HUES48 (cell line): ENCODE measurements at regions not wholly inside any gene's neighbourhood (a gene's known extent, or its start where the extent isn't known, plus 50 kb on each side); places are given as distances from the start of the nearest gene placed in this dataset.

Source experiments
- H3K27ac ChIP-seq: one replicate; pipeline ENCODE4 v1.7.0; 2013; ENCODE audit warnings: low read depth, low read length, inconsistent platforms
- H3K27me3 ChIP-seq: 2 replicates; pipeline ENCODE4 v1.6.1; 2013; ENCODE audit warnings: mild to moderate bottlenecking, low read length; ENCODE audit not compliant: control insufficient read depth, insufficient read depth
- H3K36me3 ChIP-seq: 2 replicates; pipeline ENCODE4 v1.6.1; 2013; ENCODE audit warnings: low read length; ENCODE audit not compliant: control insufficient read depth, insufficient read depth
- H3K4me1 ChIP-seq: 2 replicates; pipeline ENCODE4 v1.6.1; 2013; ENCODE audit warnings: mild to moderate bottlenecking, low read length; ENCODE audit not compliant: control insufficient read depth, insufficient read depth
- H3K4me3 ChIP-seq: 2 replicates; pipeline ENCODE4 v1.5.1; 2013; ENCODE audit warnings: mild to moderate bottlenecking, low read depth, low read length
- H3K9ac ChIP-seq: 2 replicates; pipeline ENCODE4 v1.6.1; 2013; ENCODE audit warnings: mild to moderate bottlenecking, low read depth, low read length, moderate library complexity
- H3K9me3 ChIP-seq: 2 replicates; pipeline ENCODE4 v1.6.1; 2013; ENCODE audit warnings: low read length; ENCODE audit not compliant: control insufficient read depth, insufficient read depth

DNA sequence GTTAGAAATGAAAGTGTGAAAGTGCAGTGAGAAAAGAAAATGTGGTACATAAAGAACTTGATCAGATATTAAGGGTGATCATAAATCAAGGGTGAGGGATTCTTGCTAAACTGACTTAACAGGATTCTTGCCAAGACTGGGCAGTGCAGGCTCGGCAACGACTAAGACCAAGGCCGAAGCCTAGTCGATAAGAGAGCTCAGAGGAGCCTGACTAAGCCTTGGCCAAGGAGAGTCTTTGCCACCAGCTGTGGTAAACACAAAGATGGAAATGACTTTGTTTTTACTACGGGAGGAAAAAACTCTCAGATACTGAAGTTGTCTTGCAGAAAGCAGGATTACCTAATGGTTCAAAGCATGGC, 196.6 kb downstream of the LY86 start:
- Histone ChIP-seq H3K9ac (no peak overlapping the region), H3K27ac (no peak overlapping the region), H3K9me3 (no peaks in the 10 kb centered on the region), H3K27me3 (no peaks in the 10 kb centered on the region), H3K4me3 (no peak overlapping the region), H3K4me1 (peaks cover 6% of the 10 kb centered on the region), H3K36me3 (no peaks in the 10 kb centered on the region)

DNA sequence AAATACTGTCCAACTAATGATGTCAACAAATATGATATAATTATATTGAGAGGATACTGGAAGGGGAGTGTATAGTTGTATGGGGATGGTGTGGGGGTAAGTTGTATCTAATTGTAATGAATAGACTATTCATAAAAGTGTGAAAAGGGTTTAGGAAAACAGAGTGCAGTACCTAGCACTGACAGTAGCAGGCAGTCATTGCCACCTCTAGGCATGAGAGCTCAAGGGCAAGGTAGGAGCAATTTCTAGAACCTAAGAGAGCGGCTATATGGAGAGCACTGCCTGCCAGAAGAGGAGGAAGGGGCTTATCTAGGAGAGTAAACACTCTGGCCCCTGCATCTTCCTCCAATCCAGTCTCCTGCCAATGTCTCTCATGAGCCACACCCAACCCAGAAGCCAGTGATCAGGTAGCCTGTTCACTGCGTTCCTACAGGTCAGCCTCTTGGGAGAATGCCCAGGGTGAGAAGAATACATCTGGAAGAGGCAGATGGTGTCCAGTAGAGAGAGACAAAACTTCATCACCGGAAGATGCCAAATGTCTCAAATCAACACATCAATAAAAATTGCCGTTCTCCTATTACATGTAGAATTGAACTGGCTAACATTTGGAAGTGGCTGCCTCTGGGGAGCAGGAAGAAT, 200.0 kb downstream of the LY86 start:
- Histone ChIP-seq H3K36me3 (no peaks in the 10 kb centered on the region), H3K27me3 (no peaks in the 10 kb centered on the region), H3K9me3 (no peaks in the 10 kb centered on the region), H3K4me3 (no peak overlapping the region), H3K4me1 (no peaks in the 10 kb centered on the region), H3K9ac (no peak overlapping the region), H3K27ac (no peak overlapping the region)

GRCh38 chr6:6790393-6790792, 201.9 kb downstream of the LY86 start:
- H3K27me3 ChIP-seq: no peaks in the 10 kb centered on the region
- no peaks in the 10 kb centered on the region for H3K9me3 ChIP-seq
- H3K9ac ChIP-seq: no peak overlapping the region
- no peaks in the 10 kb centered on the region for H3K4me1 ChIP-seq
- no peaks in the 10 kb centered on the region for H3K36me3 ChIP-seq
- no peak overlapping the region for H3K4me3 ChIP-seq
- H3K27ac ChIP-seq: no peak overlapping the region

DNA sequence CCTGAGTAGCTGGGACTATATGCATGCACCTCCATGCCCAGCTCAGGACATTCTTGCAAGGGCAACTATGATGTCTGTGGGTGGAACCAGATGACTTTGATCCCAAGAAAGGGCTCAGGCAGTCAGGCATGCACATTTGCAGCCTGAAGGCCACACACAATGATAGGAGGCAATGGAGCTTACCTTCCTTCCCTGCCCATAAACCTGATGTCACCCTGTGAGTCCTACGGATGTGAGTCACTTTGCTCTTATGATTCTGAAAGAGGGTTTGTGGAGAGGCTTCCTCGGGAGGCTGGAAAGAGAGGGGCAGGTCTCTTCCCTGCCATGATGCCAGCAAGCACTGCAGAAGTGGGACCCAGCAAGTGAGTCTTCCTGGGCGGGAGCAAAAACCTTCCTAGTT, 202.4 kb downstream of the LY86 start:
- Histone ChIP-seq H3K36me3 (no peaks in the 10 kb centered on the region), H3K27me3 (no peaks in the 10 kb centered on the region), H3K4me3 (no peak overlapping the region), H3K4me1 (no peaks in the 10 kb centered on the region), H3K27ac (no peak overlapping the region), H3K9me3 (no peaks in the 10 kb centered on the region), H3K9ac (no peak overlapping the region)

DNA sequence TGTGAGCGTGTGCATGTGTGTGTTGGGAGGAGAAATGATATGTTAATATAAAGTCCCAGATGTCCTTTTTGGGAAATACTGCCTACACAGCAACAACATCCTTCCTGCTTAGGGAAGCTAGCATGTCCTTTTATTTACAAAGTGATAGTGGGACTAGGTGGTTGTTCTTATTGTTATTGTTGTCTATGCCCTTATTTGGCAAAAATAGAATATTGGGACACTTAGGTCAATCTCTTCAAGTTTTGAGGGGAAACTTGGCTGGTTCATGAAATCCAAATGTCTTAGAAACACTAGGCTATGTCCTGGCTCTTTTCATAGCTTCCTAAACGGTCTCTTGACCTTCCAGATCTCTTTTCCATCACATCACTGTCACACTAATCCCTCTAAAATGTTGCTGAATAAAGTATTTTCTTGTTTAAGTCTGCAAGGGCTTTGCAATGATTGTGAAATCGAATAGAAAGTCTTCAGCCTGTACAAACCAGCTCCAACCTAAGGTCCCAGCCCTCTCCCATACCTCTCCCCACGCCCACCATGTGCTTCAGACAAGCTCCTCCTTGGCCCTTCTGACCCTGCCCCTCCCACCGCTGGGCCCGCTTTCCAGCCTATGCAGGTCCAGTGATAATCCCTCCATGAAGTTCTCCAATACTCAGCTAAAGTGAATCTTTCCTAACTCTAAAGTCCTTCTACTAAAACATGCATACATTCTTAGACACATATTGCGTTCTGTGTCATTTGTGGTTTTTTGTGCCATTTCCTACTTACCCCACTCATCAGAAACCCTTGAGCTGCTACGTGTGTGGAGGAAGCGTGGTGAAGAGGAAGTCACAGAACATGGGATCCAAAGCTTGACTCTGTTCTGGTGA, 205.1 kb downstream of the LY86 start:
- H3K4me1 ChIP-seq: no peaks in the 10 kb centered on the region

DNA sequence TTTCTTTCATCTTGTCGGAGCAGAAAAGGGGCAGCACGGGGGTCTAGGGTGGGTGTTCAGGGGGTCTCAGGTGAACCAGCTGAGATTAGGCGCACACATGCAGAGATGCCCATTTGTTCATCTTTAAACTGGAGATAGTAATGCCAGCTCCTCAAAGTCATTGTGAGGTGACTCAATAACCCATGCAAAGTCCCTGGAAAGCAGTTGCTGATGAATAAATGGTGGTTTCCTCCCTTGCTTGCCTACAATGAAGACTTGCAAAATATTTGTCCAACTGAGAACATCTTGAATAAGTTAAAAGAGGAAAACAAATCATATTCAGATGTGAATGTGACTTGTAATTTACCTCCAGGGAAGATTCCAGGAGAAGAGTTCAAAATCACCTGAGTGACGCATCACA, 206.9 kb downstream of the LY86 start:
- Histone ChIP-seq H3K27ac (no peak overlapping the region), H3K4me1 (no peaks in the 10 kb centered on the region), H3K9ac (no peak overlapping the region), H3K9me3 (no peaks in the 10 kb centered on the region), H3K36me3 (no peaks in the 10 kb centered on the region), H3K4me3 (no peak overlapping the region), H3K27me3 (no peaks in the 10 kb centered on the region)

More for the DNA sequence above, 205.1 kb downstream of the LY86 start:
- Histone ChIP-seq H3K9me3 (no peaks in the 10 kb centered on the region), H3K27ac (no peak overlapping the region), H3K36me3 (no peaks in the 10 kb centered on the region), H3K27me3 (no peaks in the 10 kb centered on the region), H3K9ac (no peak overlapping the region), H3K4me3 (no peak overlapping the region)

DNA sequence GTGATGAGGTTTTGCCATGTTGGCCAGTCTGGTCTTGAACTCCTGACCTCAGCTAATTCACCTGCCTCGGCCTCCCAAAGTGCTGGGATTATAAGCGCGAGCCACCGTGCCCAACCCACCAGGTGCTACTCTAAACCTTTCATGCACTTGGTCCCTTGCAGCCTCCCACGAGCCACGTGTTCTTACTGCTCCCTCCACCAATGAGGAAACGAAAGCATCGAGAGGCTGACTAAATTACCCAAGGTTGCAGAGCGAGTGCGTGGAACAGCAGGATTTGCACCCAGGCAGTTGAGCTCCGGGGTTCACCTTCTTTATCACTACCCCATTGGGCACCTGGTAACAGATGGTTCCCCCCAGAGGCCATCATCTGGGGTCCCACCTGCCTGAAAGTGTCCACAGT, 208.3 kb downstream of the LY86 start:
- Histone ChIP-seq H3K27ac (no peak overlapping the region), H3K4me3 (no peak overlapping the region), H3K9me3 (no peaks in the 10 kb centered on the region), H3K9ac (no peak overlapping the region), H3K36me3 (no peaks in the 10 kb centered on the region), H3K4me1 (no peaks in the 10 kb centered on the region), H3K27me3 (no peaks in the 10 kb centered on the region)

DNA sequence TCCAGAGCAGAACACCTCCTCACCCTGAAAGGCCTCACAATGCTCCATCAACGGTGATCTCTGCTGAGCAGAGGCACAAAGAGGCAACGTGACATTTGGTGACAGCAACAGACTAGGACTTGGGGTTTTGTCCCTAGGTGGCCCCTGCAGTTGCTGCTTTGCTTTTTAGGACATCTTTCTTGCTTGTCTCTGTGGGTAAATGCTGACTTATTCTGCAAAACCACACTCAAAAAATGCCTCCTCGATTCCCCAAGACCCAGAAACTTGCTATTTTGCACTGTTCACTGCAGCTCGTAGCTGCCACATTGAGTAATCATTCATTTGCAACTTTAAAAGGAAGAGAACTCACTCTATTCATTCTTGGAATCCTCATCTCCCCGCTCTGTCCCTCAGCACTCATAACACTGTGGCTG, 209.9 kb downstream of the LY86 start:
- no peak overlapping the region for H3K27ac ChIP-seq
- no peaks in the 10 kb centered on the region for H3K4me1 ChIP-seq
- no peaks in the 10 kb centered on the region for H3K9me3 ChIP-seq
- no peaks in the 10 kb centered on the region for H3K36me3 ChIP-seq
- H3K4me3 ChIP-seq: no peak overlapping the region
- H3K9ac ChIP-seq: no peak overlapping the region
- H3K27me3 ChIP-seq: no peaks in the 10 kb centered on the region

- Histone ChIP-seq H3K4me3 (no peak overlapping the region), H3K36me3 (no peaks in the 10 kb centered on the region), H3K27ac (no peak overlapping the region), H3K27me3 (no peaks in the 10 kb centered on the region), H3K9me3 (no peaks in the 10 kb centered on the region), H3K4me1 (no peaks in the 10 kb centered on the region), H3K9ac (no peak overlapping the region)
Observed at GRCh38 chr6:6801005-6801335, 212.4 kb downstream of the LY86 start.

DNA sequence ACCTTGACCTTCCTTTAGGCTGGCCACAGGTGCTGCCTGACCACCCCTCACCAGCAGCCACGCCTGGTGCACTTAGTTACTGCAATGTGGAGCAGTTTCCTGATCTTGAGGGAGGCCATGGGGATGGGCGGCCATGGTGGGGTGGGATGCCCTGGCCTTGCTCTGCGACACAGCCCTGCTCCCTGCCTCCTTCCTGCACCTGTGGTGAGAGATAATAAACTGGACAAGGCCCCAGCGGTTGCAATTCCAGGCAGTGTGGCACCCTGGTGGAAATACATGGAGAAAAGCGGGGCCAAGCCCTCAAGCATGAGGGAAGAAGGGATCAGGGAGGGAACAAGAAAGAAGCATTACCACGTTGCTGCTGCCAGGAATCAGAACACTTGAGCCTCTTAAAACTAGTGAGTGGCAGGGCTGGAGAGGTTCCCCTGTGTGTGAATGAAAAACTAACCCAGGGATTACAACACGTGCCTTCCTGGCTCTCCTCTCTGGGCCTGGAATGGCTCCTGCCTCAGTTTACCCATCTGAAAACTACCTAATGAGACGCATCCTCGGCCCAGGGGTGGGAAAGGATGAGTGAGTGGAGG, 213.2 kb downstream of the LY86 start:
- H3K9ac ChIP-seq: no peak overlapping the region
- H3K27me3 ChIP-seq: no peaks in the 10 kb centered on the region
- H3K9me3 ChIP-seq: no peaks in the 10 kb centered on the region
- no peaks in the 10 kb centered on the region for H3K36me3 ChIP-seq
- H3K27ac ChIP-seq: no peak overlapping the region
- no peak overlapping the region for H3K4me3 ChIP-seq
- no peaks in the 10 kb centered on the region for H3K4me1 ChIP-seq

DNA sequence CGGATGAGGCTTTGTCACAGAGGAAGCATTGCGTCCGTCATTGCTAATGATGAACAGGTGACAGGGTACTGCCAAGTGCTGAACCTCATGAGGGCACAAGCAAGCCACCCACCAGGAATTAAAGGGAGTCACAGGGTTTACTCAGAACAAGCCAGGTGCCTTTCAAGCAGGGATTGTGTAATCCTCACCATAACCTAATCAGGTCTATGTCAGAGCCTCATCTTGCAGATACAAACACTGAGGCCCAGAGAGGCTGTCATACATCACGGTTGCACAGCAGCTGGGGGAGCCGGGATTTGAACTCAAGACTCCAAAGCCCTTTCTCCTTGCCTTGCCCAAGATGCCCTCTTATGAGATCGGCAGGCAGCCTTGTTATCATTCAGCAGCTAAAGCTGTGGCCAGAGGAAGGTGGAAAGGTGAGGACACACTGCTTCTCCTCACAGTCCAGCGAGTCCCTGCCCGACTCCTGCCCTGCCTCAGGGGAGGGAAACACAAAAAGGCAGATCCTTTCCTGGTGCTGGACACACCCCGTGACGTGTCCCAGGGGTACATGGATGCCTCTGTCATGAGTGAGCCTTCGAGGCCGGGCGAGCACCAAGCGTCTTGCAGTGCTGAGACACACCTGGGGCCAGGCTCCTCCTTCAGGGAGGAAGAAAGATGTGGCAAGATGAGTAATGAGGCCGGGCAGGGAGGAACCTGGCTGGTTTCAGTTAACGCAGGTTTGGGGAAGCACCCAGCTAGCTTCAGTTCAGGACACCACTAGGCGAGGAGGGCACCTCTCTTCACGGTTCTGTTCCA, 214.9 kb downstream of the LY86 start:
- Histone ChIP-seq H3K4me3 (no peak overlapping the region), H3K4me1 (no peaks in the 10 kb centered on the region), H3K9ac (no peak overlapping the region), H3K27ac (no peak overlapping the region), H3K27me3 (no peaks in the 10 kb centered on the region; the same call in 1 of the 2 replicates), H3K36me3 (no peaks in the 10 kb centered on the region), H3K9me3 (no peaks in the 10 kb centered on the region)
